GM12878 (cell line): ENCODE measurements at regions not wholly inside any gene's neighbourhood (a gene's known extent, or its start where the extent isn't known, plus 50 kb on each side); places are given as distances from the start of the nearest gene placed in this dataset.

Experiments
- ATAC-seq: fragments of 200-7000 bp; cut with Tn5 transposase; 3 replicates; pipeline ENCODE4 v1.9.1; 2020; ENCODE audit warnings: mild to moderate bottlenecking, moderate library complexity
- BruUV-seq: library from RNA; stranded (reverse); fragments of 400-500 nt; replicated peaks from 2 replicates; lab custom pipeline; 2021; lab: Mats Ljungman, UMichigan
- CTCF ChIA-PET: fragments of 300-600 bp; sonication (Branson Sonifier 250); formaldehyde crosslinking; extraction: SDS; loops from one replicate; lab custom pipeline; 2021; ENCODE audit warnings: inconsistent platforms; lab: Yijun Ruan, JAX
- POLR2A ChIA-PET: fragments of 350-600 bp; formaldehyde crosslinking; extraction: SDS; loops from one replicate; lab custom pipeline; 2021; ENCODE audit warnings: inconsistent platforms; lab: Charles Lee
- RAD21 ChIA-PET: fragments of 300-600 bp; sonication (Branson Sonifier 250); formaldehyde crosslinking; loops from one replicate; lab custom pipeline; 2023; ENCODE audit warnings: antibody characterized with exemption; ENCODE audit not compliant: unreplicated experiment; lab: Charles Lee
- SMC1A ChIA-PET: fragments of 300-600 bp; sonication (Branson Sonifier 250); formaldehyde crosslinking; loops from one replicate; lab custom pipeline; 2023; ENCODE audit not compliant: unreplicated experiment, uncharacterized antibody; lab: Charles Lee
- DNase-seq: peaks from one replicate; pipeline ENCODE4 v3.0.0-alpha.2; 2011; ENCODE audit warnings: low read depth, low spot score
- FAIRE-seq: peaks from 3 replicates; lab custom pipeline; 2011; peaks lifted over from hg19 to GRCh38; lab: Jason Lieb, UNC
- H2AFZ ChIP-seq: 2 replicates; pipeline ENCODE4 v1.6.0; 2011; ENCODE audit warnings: low read depth, low read length, control low read depth; ENCODE audit not compliant: control insufficient read depth
- H3K27ac ChIP-seq: 2 replicates; pipeline ENCODE4 v1.5.1; 2011; ENCODE audit warnings: control low read depth; ENCODE audit not compliant: control insufficient read depth, insufficient read depth
- H3K27me3 ChIP-seq, 2 experiments: replicated peaks in 1 of 2; 2 replicates each; pipeline versions ENCODE4 v1.6.0 to v1.6.1; 2011; ENCODE audit warnings: low read length in 1 of 2; ENCODE audit not compliant: control insufficient read depth in 2 of 2, insufficient read depth in 2 of 2
- H3K36me3 ChIP-seq, 2 experiments: 2 replicates each; pipeline ENCODE4 v1.5.1; 2011; ENCODE audit warnings: low read length in 1 of 2; ENCODE audit not compliant: control insufficient read depth in 2 of 2, insufficient read depth in 2 of 2
- H3K4me1 ChIP-seq: 2 replicates; pipeline ENCODE4 v1.6.1; 2011; ENCODE audit warnings: mild to moderate bottlenecking, low read length, moderate library complexity, mixed read lengths; ENCODE audit not compliant: control insufficient read depth, insufficient read depth
- H3K4me2 ChIP-seq: 2 replicates; pipeline ENCODE4 v1.6.0; 2011; ENCODE audit warnings: control low read depth; ENCODE audit not compliant: control insufficient read depth, insufficient read depth
- H3K4me3 ChIP-seq: fragments of 200-600 bp; sonication (generic); 2 replicates; pipeline ENCODE4 v1.5.1; 2016
- H3K79me2 ChIP-seq: 2 replicates; pipeline ENCODE4 v1.6.0; 2011; ENCODE audit warnings: low read length; ENCODE audit not compliant: control insufficient read depth, insufficient read depth
- H3K9ac ChIP-seq: 2 replicates; pipeline ENCODE4 v1.8.0; 2011; ENCODE audit warnings: low read length, control low read depth, mixed read lengths; ENCODE audit not compliant: control insufficient read depth, insufficient read depth
- H3K9me3 ChIP-seq: replicated peaks from 3 replicates; pipeline ENCODE4 v1.5.1; 2011; ENCODE audit warnings: mild to moderate bottlenecking, low read length; ENCODE audit not compliant: control insufficient read depth, insufficient read depth
- H4K20me1 ChIP-seq: 2 replicates; pipeline ENCODE4 v1.6.0; 2011; ENCODE audit not compliant: control insufficient read depth, insufficient read depth
- ASH2L ChIP-seq: fragments of 300-600, 200-600 bp; sonication (generic); IDR thresholded peaks from 2 replicates; pipeline ENCODE4 v1.6.1; 2017; ENCODE audit warnings: low read depth, mild to moderate bottlenecking, borderline replicate concordance
- CTCF ChIP-seq, 3 experiments: IDR thresholded peaks in 2 of 3; conservative IDR thresholded peaks in 1 of 3; 2 replicates each; pipeline ENCODE4 v1.5.1; 2011; ENCODE audit warnings: low read depth in 3 of 3, low read length in 3 of 3, mild to moderate bottlenecking in 3 of 3, control low read depth in 2 of 3, moderate library complexity in 2 of 3, inconsistent platforms in 1 of 3, mixed read lengths in 1 of 3; ENCODE audit not compliant: control insufficient read depth in 2 of 3, insufficient read depth in 1 of 3; ENCODE audit errors: extremely low read depth in 1 of 3
- FOXK2 ChIP-seq: fragments of 450-650 bp; IDR thresholded peaks from 2 replicates; pipeline ENCODE4 v1.6.1; 2017; ENCODE audit warnings: mild to moderate bottlenecking, moderate library complexity
- HCFC1 ChIP-seq: fragments of 150-350 bp; IDR thresholded peaks from 2 replicates; pipeline ENCODE4 v1.6.1; 2014; ENCODE audit warnings: low read length
- HDGF ChIP-seq: fragments of 450-650 bp; IDR thresholded peaks from 2 replicates; pipeline ENCODE4 v1.6.1; 2016; ENCODE audit warnings: antibody characterized with exemption
- NFYB ChIP-seq: IDR thresholded peaks from 2 replicates; pipeline ENCODE4 v1.6.1; 2011; ENCODE audit warnings: low read depth, mild to moderate bottlenecking, low read length, improper control_type of control experiment, moderate library complexity; ENCODE audit not compliant: insufficient read depth
- RAD21 ChIP-seq: IDR thresholded peaks from 2 replicates; pipeline ENCODE4 v1.6.1; 2011; ENCODE audit warnings: mild to moderate bottlenecking, low read depth, low read length, moderate library complexity; ENCODE audit not compliant: insufficient read depth
- RFX5 ChIP-seq: IDR thresholded peaks from 2 replicates; pipeline ENCODE4 v1.6.1; 2011; ENCODE audit warnings: low read depth, low read length, improper control_type of control experiment
- SPI1 ChIP-seq: IDR thresholded peaks from 2 replicates; pipeline ENCODE4 v1.6.1; 2011; ENCODE audit warnings: low read depth, mild to moderate bottlenecking, low read length, moderate library complexity, borderline replicate concordance; ENCODE audit not compliant: insufficient read depth
- STAT3 ChIP-seq: IDR thresholded peaks from 2 replicates; pipeline ENCODE4 v1.6.1; 2011; ENCODE audit warnings: low read depth, low read length, improper control_type of control experiment
- YBX1 ChIP-seq: fragments of 450-650 bp; IDR thresholded peaks from 2 replicates; pipeline ENCODE4 v1.6.1; 2016; ENCODE audit warnings: antibody characterized with exemption
- ZBTB4 ChIP-seq: fragments of 450-650 bp; formaldehyde crosslinking; IDR thresholded peaks from 2 replicates; pipeline ENCODE4 v1.4.0; 2022; ENCODE audit warnings: mild to moderate bottlenecking, moderate library complexity
- ZZZ3 ChIP-seq: IDR thresholded peaks from 2 replicates; pipeline ENCODE4 v1.6.1; 2011; ENCODE audit warnings: low read depth; ENCODE audit not compliant: control insufficient read depth, insufficient read length
- whole genome bisulfite sequencing: methylation state at CpG from one replicate; pipeline ENCODE4 v1.1.6; 2016; ENCODE audit warnings: low lambda C conversion rate; ENCODE audit not compliant: insufficient replicate concordance, insufficient coverage; ENCODE audit errors: missing lambda C conversion rate; 5-methylcytosine and 5-hydroxymethylcytosine counted together
- in situ Hi-C: fragments of 300-500 bp; cut with MboI; formaldehyde crosslinking; loops from 9 replicates; pipeline ENCODE4 v1.14.3; 2018; ENCODE audit warnings: mixed read lengths
- intact Hi-C: fragments of 100-400 bp; cut with micrococcal nuclease; formaldehyde crosslinking; loops from one replicate; pipeline ENCODE4 v1.14.2; 2022; ENCODE audit not compliant: unreplicated experiment
- TF ChIP-seq, protein P1 (sequence below): fragments of 150-350 bp; IDR thresholded peaks from 2 replicates; pipeline ENCODE4 v1.6.1; 2014; ENCODE audit warnings: mild to moderate bottlenecking, low read depth, low read length

DNA sequence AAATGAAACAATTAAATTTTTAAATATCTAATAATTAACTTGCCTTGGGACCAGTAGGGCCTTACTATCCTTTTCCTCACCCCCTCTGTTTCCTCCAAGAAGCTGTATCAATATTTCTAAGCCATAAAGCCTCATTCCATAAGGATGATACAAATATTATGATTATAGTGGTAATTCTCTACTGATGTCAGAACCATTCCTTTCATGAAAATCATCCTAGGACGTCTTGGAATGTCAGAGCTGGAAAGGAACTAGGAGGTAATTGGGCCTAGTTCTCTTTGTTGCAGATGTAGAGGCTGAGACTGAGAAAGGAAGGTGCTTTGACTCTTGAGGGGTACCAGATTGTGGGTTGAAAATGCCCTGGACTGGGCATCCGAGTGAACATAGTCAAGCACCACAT lies 766.7 kb upstream of the GHITM start:
- no peak for TF ChIP-seq CTCF (IDR thresholded peaks at IDR 0.05 in 2 of 3, conservative IDR thresholded peaks at IDR 0.05 in 1 of 3; ENCODE audit: control insufficient read depth in 2 of 3, extremely low read depth in 1 of 3, insufficient read depth in 1 of 3, low read depth in 3 of 3, low read length in 3 of 3)
- no peak for TF ChIP-seq FOXK2
- no peak for TF ChIP-seq ZBTB4 (CRISPR knock-in tag)
- no peak for TF ChIP-seq RAD21
- TF ChIP-seq SPI1, result no peak
- TF ChIP-seq, protein P1, sequence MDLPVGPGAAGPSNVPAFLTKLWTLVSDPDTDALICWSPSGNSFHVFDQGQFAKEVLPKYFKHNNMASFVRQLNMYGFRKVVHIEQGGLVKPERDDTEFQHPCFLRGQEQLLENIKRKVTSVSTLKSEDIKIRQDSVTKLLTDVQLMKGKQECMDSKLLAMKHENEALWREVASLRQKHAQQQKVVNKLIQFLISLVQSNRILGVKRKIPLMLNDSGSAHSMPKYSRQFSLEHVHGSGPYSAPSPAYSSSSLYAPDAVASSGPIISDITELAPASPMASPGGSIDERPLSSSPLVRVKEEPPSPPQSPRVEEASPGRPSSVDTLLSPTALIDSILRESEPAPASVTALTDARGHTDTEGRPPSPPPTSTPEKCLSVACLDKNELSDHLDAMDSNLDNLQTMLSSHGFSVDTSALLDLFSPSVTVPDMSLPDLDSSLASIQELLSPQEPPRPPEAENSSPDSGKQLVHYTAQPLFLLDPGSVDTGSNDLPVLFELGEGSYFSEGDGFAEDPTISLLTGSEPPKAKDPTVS, result no peak
- no peak for TF ChIP-seq HDGF
- TF ChIP-seq ZZZ3, result no peak
- no peak for TF ChIP-seq NFYB
- TF ChIP-seq ASH2L, result no peak
- TF ChIP-seq RFX5, result no peak
- no peak for TF ChIP-seq STAT3
- no peak for TF ChIP-seq HCFC1
- TF ChIP-seq YBX1, result no peak
- TF ChIP-seq, all 136 proteins: peak for 0
- ChIA-PET RAD21 (no interaction called here), SMC1A (interaction anchor here (1.0 kb wide), 1 partner anchor 571 kb away, joined by 3 read pairs; no protein-coding TSS in a partner anchor), CTCF (interaction anchor here (1.1 kb wide), 1 partner anchor 499 kb away, joined by 3 read pairs; no protein-coding TSS in a partner anchor), POLR2A (no interaction called here)
- Histone ChIP-seq H3K9ac (no peak overlapping the region), H4K20me1 (no peaks in the 10 kb centered on the region), H3K4me3 (no peak overlapping the region), H3K27ac (no peak overlapping the region), H3K9me3 (no peaks in the 10 kb centered on the region), H3K4me2 (no peak overlapping the region), H3K79me2 (no peaks in the 10 kb centered on the region), H3K27me3 (no peaks in the 10 kb centered on the region), H3K4me1 (no peaks in the 10 kb centered on the region), H3K36me3 (no peaks in the 10 kb centered on the region), H2AFZ (no peak overlapping the region)
- intact Hi-C loops (loop anchor here (5.0 kb wide), 1 partner anchor 575 kb away; no protein-coding TSS in a partner anchor), in situ Hi-C loops (no loop called here)
- ATAC-seq (no peak), DNase-seq (no peak), FAIRE-seq (no peak)
- no TSS peak for BruUV-seq
- 0% methylated on average over 2 of the region's 2 CpGs for WGBS
